Common myeloid progenitor, CD34-positive (primary cell): ENCODE measurements at regions not wholly inside any gene's neighbourhood (a gene's known extent, or its start where the extent isn't known, plus 50 kb on each side); places are given as distances from the start of the nearest gene placed in this dataset.

Experiments
- CTCF ChIA-PET: fragments of 350-600 bp; sonication (Branson Sonifier 250); formaldehyde crosslinking; loops from one replicate; lab custom pipeline; 2021; ENCODE audit warnings: antibody characterized with exemption; lab: Charles Lee
- POLR2A ChIA-PET: fragments of 350-600 bp; sonication (Branson Sonifier 250); formaldehyde crosslinking; loops from one replicate; lab custom pipeline; 2021; ENCODE audit warnings: antibody characterized with exemption; lab: Charles Lee
- DNase-seq, 3 donors: peaks; one replicate each; pipeline versions ENCODE4 v3.0.0 to v3.0.0-alpha.2; 2013
- H3K27ac ChIP-seq, 2 experiments: 1 replicate in 1 of 2; 2 replicates in 1 of 2; pipeline ENCODE4 v1.7.0; 2013; ENCODE audit warnings: inconsistent platforms in 2 of 2, low read length in 2 of 2, mild to moderate bottlenecking in 2 of 2, low read depth in 1 of 2, moderate library complexity in 1 of 2; ENCODE audit not compliant: severe bottlenecking in 2 of 2, insufficient read depth in 1 of 2, poor library complexity in 1 of 2
- H3K27me3 ChIP-seq, 5 experiments: replicated peaks in 2 of 5; 1 replicate in 3 of 5; 2 replicates in 2 of 5; pipeline versions ENCODE4 v1.6.1 to v1.7.0; 2013; ENCODE audit warnings: low read length in 4 of 5, mild to moderate bottlenecking in 2 of 5, moderate library complexity in 2 of 5, inconsistent platforms in 1 of 5; ENCODE audit not compliant: insufficient read depth in 5 of 5, control insufficient read depth in 4 of 5
- H3K36me3 ChIP-seq, 4 experiments: 1 replicate in 2 of 4; 2 replicates in 2 of 4; pipeline versions ENCODE4 v1.6.1 to v1.7.0; 2013; ENCODE audit warnings: low read length in 3 of 4, control low read depth in 1 of 4, mild to moderate bottlenecking in 1 of 4; ENCODE audit not compliant: control insufficient read depth in 4 of 4, insufficient read depth in 4 of 4
- H3K4me1 ChIP-seq, 4 experiments: 1 replicate in 3 of 4; 2 replicates in 1 of 4; pipeline versions ENCODE4 v1.6.1 to v1.7.1; 2013; ENCODE audit warnings: low read length in 3 of 4, mild to moderate bottlenecking in 3 of 4, control low read depth in 1 of 4, inconsistent platforms in 1 of 4, moderate library complexity in 1 of 4; ENCODE audit not compliant: control insufficient read depth in 4 of 4, insufficient read depth in 4 of 4; ENCODE audit errors: control extremely low read depth in 1 of 4
- H3K4me3 ChIP-seq, 7 experiments: 1 replicate in 4 of 7; 2 replicates in 3 of 7; pipeline versions ENCODE4 v1.5.1 to v1.7.0; 2013; ENCODE audit warnings: mild to moderate bottlenecking in 7 of 7, low read length in 6 of 7, moderate library complexity in 6 of 7, inconsistent platforms in 2 of 7, low read depth in 2 of 7, control low read depth in 1 of 7; ENCODE audit not compliant: insufficient read depth in 4 of 7, control insufficient read depth in 1 of 7; ENCODE audit errors: extremely low read depth in 1 of 7
- H3K9me3 ChIP-seq, 5 experiments: 1 replicate in 4 of 5; 2 replicates in 1 of 5; pipeline versions ENCODE4 v1.6.1 to v1.7.1; 2013; ENCODE audit warnings: low read length in 4 of 5, mild to moderate bottlenecking in 2 of 5, inconsistent platforms in 1 of 5, low read depth in 1 of 5, moderate library complexity in 1 of 5; ENCODE audit not compliant: control insufficient read depth in 4 of 5, insufficient read depth in 2 of 5; ENCODE audit errors: control extremely low read depth in 1 of 5
- WGBS: methylation state at CpG from one replicate; pipeline ENCODE4 v1.1.5; 2013; ENCODE audit not compliant: insufficient coverage; 5-methylcytosine and 5-hydroxymethylcytosine counted together

- H3K4me3 ChIP-seq: no peak overlapping the region
- ChIA-PET POLR2A (no interaction called here), CTCF (no interaction called here)
- peak in 1 of 3 donors; percentile 6 for DNase-seq
- H3K36me3 ChIP-seq: no peaks in the 10 kb centered on the region
- no peaks in the 10 kb centered on the region for H3K4me1 ChIP-seq
- WGBS: no CpG with 5 or more reads among the region's 4 CpGs
- H3K27ac ChIP-seq: no peak overlapping the region
- H3K9me3 ChIP-seq: no peaks in the 10 kb centered on the region
- no peaks in the 10 kb centered on the region for H3K27me3 ChIP-seq
These were observed 194.7 kb upstream of the SEMA3A start for GRCh38 chr7:84389242-84389641.

- ChIA-PET POLR2A (no interaction called here), CTCF (interaction anchor here (0.9 kb wide), 1 partner anchor 14 kb away, joined by 3 read pairs; no protein-coding TSS in a partner anchor)
- no peak for DNase-seq
- Histone ChIP-seq H3K4me3 (no peak overlapping the region), H3K9me3 (no peaks in the 10 kb centered on the region), H3K27me3 (no peaks in the 10 kb centered on the region), H3K36me3 (no peaks in the 10 kb centered on the region), H3K27ac (no peak overlapping the region), H3K4me1 (no peaks in the 10 kb centered on the region)
- WGBS: 86% methylated on average over 1 of the region's 1 CpG
These were observed 193.0 kb upstream of the SEMA3A start for GRCh38 chr7:84387595-84387994.

GRCh38 chr7:84384417-84384816 lies 189.8 kb upstream of the SEMA3A start:
- POLR2A ChIA-PET: no interaction called here
- no peaks in the 10 kb centered on the region for H3K36me3 ChIP-seq
- no CpG with 5 or more reads among the region's 1 CpG for WGBS
- H3K4me3 ChIP-seq: no peak overlapping the region
- H3K27me3 ChIP-seq: no peaks in the 10 kb centered on the region
- CTCF ChIA-PET: no interaction called here
- DNase-seq: no peak
- no peaks in the 10 kb centered on the region for H3K4me1 ChIP-seq
- H3K9me3 ChIP-seq: no peaks in the 10 kb centered on the region
- no peak overlapping the region for H3K27ac ChIP-seq

GRCh38 chr7:84379446-84379845 lies 184.9 kb upstream of the SEMA3A start:
- ChIA-PET POLR2A (interaction anchor here (0.8 kb wide), 1 partner anchor 57 kb away, joined by 3 read pairs; no protein-coding TSS in a partner anchor), CTCF (no interaction called here)
- Histone ChIP-seq H3K4me3 (no peak overlapping the region), H3K36me3 (no peaks in the 10 kb centered on the region), H3K9me3 (no peaks in the 10 kb centered on the region), H3K27me3 (no peaks in the 10 kb centered on the region), H3K27ac (no peak overlapping the region), H3K4me1 (no peaks in the 10 kb centered on the region)
- no peak for DNase-seq
- WGBS: no CpG with 5 or more reads among the region's 1 CpG

GRCh38 chr7:84372712-84373111 lies 178.1 kb upstream of the SEMA3A start:
- WGBS: 100% methylated on average over 2 of the region's 4 CpGs
- ChIA-PET POLR2A (no interaction called here), CTCF (interaction anchor here (0.7 to 2.1 kb wide), 2 partner anchors 9 to 15 kb away, joined by 3 to 5 read pairs; no protein-coding TSS in a partner anchor)
- Histone ChIP-seq H3K4me3 (no peak overlapping the region), H3K9me3 (no peaks in the 10 kb centered on the region), H3K36me3 (no peaks in the 10 kb centered on the region), H3K27ac (no peak overlapping the region), H3K27me3 (no peaks in the 10 kb centered on the region), H3K4me1 (no peaks in the 10 kb centered on the region)
- DNase-seq: no peak

- CTCF ChIA-PET: interaction anchor here (2.1 kb wide), 1 partner anchor 9 kb away, joined by 5 read pairs; no protein-coding TSS in a partner anchor
- Histone ChIP-seq H3K4me3 (no peak overlapping the region), H3K4me1 (no peaks in the 10 kb centered on the region), H3K27me3 (no peaks in the 10 kb centered on the region), H3K36me3 (no peaks in the 10 kb centered on the region), H3K27ac (no peak overlapping the region), H3K9me3 (no peaks in the 10 kb centered on the region)
- no peak for DNase-seq
- WGBS: 100% methylated on average over 1 of the region's 3 CpGs
- POLR2A ChIA-PET: no interaction called here
These were observed 177.6 kb upstream of the SEMA3A start for GRCh38 chr7:84372155-84372621.

- H3K27me3 ChIP-seq: no peaks in the 10 kb centered on the region
- H3K36me3 ChIP-seq: no peaks in the 10 kb centered on the region
- no peak for DNase-seq
- ChIA-PET CTCF (no interaction called here), POLR2A (no interaction called here)
- H3K4me3 ChIP-seq: no peak overlapping the region
- no peaks in the 10 kb centered on the region for H3K4me1 ChIP-seq
- H3K27ac ChIP-seq: no peak overlapping the region
- H3K9me3 ChIP-seq: no peaks in the 10 kb centered on the region
- WGBS: no CpG with 5 or more reads among the region's 2 CpGs
These were observed 175.5 kb upstream of the SEMA3A start for GRCh38 chr7:84370114-84370513.
